ENCODE measurements at regions not wholly inside any gene's neighbourhood (a gene's known extent, or its start where the extent isn't known, plus 50 kb on each side); places are given as distances from the start of the nearest gene placed in this dataset.

DNA sequence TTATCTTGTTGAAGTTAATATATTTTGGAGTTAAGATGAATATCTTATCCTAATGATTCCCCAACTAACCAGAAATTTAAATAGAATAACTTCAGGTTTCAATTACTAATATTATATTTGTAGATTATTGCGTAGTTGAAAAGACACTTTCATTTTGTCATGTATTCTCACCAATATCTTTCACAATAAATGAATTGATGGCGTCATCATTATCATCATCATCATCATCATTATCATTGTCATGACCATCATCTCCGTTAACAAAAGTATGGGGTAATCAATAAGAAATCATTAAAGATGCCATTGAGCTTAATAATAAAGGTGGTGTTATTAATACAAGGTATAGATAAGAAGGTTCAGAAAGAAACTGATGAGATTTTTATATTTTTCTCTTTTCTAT is 768.8 kb upstream of the SLC10A2 start:
- Histone ChIP-seq H3K9me2 (replicated peaks; ENCODE audit: insufficient read depth) (no peaks in the 10 kb centered on the region), H3K4me2 (no peak overlapping the region), H3K27me3 (no peaks in the 10 kb centered on the region), H3K79me2 (no peaks in the 10 kb centered on the region), H3K9me3 (ENCODE audit: low read depth) (no peaks in the 10 kb centered on the region), H3K4me3 (no peak overlapping the region), H3K27ac (no peak overlapping the region), H4K20me1 (ENCODE audit: insufficient read depth, poor library complexity, severe bottlenecking) (no peaks in the 10 kb centered on the region), H3K4me1 (ENCODE audit: insufficient read depth) (no peaks in the 10 kb centered on the region), H3K36me3 (replicated peaks; ENCODE audit: insufficient read depth, low read depth) (no peaks in the 10 kb centered on the region), H2AFZ (no peak overlapping the region)
- no peak for TF ChIP-seq EZH2 (IDR thresholded peaks at IDR 0.05; ENCODE audit: borderline replicate concordance)
- TF ChIP-seq EZH2phosphoT487 (IDR thresholded peaks at IDR 0.05; ENCODE audit: low read depth, severe bottlenecking, unreplicated experiment), result no peak
- TF ChIP-seq, protein P1, sequence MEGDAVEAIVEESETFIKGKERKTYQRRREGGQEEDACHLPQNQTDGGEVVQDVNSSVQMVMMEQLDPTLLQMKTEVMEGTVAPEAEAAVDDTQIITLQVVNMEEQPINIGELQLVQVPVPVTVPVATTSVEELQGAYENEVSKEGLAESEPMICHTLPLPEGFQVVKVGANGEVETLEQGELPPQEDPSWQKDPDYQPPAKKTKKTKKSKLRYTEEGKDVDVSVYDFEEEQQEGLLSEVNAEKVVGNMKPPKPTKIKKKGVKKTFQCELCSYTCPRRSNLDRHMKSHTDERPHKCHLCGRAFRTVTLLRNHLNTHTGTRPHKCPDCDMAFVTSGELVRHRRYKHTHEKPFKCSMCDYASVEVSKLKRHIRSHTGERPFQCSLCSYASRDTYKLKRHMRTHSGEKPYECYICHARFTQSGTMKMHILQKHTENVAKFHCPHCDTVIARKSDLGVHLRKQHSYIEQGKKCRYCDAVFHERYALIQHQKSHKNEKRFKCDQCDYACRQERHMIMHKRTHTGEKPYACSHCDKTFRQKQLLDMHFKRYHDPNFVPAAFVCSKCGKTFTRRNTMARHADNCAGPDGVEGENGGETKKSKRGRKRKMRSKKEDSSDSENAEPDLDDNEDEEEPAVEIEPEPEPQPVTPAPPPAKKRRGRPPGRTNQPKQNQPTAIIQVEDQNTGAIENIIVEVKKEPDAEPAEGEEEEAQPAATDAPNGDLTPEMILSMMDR (IDR thresholded peaks at IDR 0.05; ENCODE audit: poor library complexity), result no peak
- DNase-seq (ENCODE audit: low spot score), result no peak
- 96% methylated on average over 3 of the region's 3 CpGs for WGBS (ENCODE audit: low lambda C conversion rate, missing lambda C conversion rate)

DNA sequence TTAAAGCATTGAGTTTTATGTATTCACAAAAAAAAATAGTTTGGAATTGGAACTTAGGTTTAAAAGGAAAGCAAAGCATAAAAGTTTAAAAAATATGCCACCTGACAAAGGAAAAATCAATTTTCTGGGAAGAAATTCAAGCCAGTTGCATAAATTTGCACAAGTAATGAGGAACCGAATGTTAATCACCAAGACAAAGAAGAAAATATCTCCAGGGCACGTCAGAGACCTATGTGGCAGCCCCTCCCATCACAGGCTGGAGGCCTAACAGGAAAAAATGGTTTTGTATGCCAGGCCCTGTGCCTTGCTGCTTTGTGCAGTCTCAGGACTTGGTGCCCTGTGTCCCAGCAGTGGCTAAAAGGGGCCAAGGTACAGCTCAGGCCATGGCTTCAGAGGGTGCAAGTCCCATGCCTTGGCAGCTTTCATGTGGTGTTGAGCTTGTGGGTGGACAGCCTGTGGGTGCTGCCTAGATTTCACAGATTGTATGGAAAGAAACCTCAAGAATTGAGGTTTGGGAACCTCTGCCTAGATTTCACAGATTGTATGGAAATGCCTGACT is 767.2 kb upstream of the SLC10A2 start:
- Histone ChIP-seq H2AFZ (no peak overlapping the region), H3K4me1 (ENCODE audit: insufficient read depth) (no peaks in the 10 kb centered on the region), H3K27me3 (no peaks in the 10 kb centered on the region), H3K9me2 (replicated peaks; ENCODE audit: insufficient read depth) (no peaks in the 10 kb centered on the region), H3K4me3 (no peak overlapping the region), H3K27ac (no peak overlapping the region), H3K9me3 (ENCODE audit: low read depth) (no peaks in the 10 kb centered on the region), H3K4me2 (no peak overlapping the region), H3K79me2 (no peaks in the 10 kb centered on the region), H3K36me3 (replicated peaks; ENCODE audit: insufficient read depth, low read depth) (no peaks in the 10 kb centered on the region), H4K20me1 (ENCODE audit: insufficient read depth, poor library complexity, severe bottlenecking) (no peaks in the 10 kb centered on the region)
- no peak for DNase-seq (ENCODE audit: low spot score)
- TF ChIP-seq EZH2phosphoT487 (IDR thresholded peaks at IDR 0.05; ENCODE audit: low read depth, severe bottlenecking, unreplicated experiment), result no peak
- TF ChIP-seq, protein P1 (IDR thresholded peaks at IDR 0.05; ENCODE audit: poor library complexity), result no peak
- TF ChIP-seq EZH2 (IDR thresholded peaks at IDR 0.05; ENCODE audit: borderline replicate concordance), result no peak
- WGBS (ENCODE audit: low lambda C conversion rate, missing lambda C conversion rate), result 60% methylated on average over 2 of the region's 2 CpGs

DNA sequence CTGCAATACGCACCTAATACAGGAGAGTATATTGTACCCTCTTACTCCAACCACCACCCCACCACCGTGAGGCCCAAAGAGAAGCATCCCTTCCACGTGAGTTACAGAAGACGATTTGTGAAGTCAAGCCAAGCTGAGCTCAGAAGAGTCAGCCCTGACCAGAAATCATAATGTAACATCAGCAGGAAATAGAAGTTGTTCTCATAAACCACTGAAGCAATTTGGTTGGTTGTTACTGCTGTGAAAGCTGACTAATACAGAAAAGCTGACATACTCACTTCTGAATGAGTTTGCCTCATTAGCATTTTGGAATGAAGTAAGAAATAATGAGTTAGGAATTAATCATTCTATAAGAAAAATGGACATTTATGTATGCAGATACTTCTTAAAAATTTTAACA is 749.4 kb upstream of the SLC10A2 start:
- Histone ChIP-seq H3K79me2 (no peaks in the 10 kb centered on the region), H3K9me3 (ENCODE audit: low read depth) (no peaks in the 10 kb centered on the region), H3K9me2 (replicated peaks; ENCODE audit: insufficient read depth) (no peaks in the 10 kb centered on the region), H3K27me3 (no peaks in the 10 kb centered on the region), H4K20me1 (ENCODE audit: insufficient read depth, poor library complexity, severe bottlenecking) (no peaks in the 10 kb centered on the region), H3K4me3 (no peak overlapping the region), H3K4me1 (ENCODE audit: insufficient read depth) (no peaks in the 10 kb centered on the region), H3K27ac (no peak overlapping the region), H3K4me2 (no peak overlapping the region), H3K36me3 (replicated peaks; ENCODE audit: insufficient read depth, low read depth) (no peaks in the 10 kb centered on the region), H2AFZ (no peak overlapping the region)
- TF ChIP-seq EZH2 (IDR thresholded peaks at IDR 0.05; ENCODE audit: borderline replicate concordance), result no peak
- TF ChIP-seq, protein P1 (IDR thresholded peaks at IDR 0.05; ENCODE audit: poor library complexity), result no peak
- TF ChIP-seq EZH2phosphoT487 (IDR thresholded peaks at IDR 0.05; ENCODE audit: low read depth, severe bottlenecking, unreplicated experiment), result no peak
- no peak for DNase-seq (ENCODE audit: low spot score)
- WGBS (ENCODE audit: low lambda C conversion rate, missing lambda C conversion rate), result 89% methylated on average over 4 of the region's 4 CpGs

DNA sequence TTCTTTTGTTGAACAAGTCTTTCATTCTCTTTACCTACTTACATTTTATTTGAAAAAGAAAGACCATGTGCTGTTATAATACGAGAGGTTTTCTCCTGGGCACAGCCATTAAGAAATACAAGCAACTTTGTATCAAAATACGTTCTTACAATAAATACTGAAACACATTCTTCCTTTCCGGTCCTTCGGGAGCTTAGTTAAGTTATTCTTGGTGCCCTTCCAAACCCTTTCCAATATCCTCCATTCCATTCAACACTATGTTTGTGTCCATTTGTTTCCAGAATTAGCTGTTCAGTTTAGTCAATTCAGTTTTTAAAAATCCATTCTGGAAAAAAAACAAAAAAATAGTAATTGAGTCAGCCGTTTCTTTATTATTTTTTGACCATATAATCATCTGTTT is 746.8 kb upstream of the SLC10A2 start:
- H3K36me3 ChIP-seq (replicated peaks; ENCODE audit: insufficient read depth, low read depth), result no peaks in the 10 kb centered on the region
- no peak overlapping the region for H3K4me3 ChIP-seq
- no peak for DNase-seq (ENCODE audit: low spot score)
- no peak overlapping the region for H2AFZ ChIP-seq
- H3K9me2 ChIP-seq (replicated peaks; ENCODE audit: insufficient read depth), result no peaks in the 10 kb centered on the region
- TF ChIP-seq, protein P1 (IDR thresholded peaks at IDR 0.05; ENCODE audit: poor library complexity), result no peak
- no peak for TF ChIP-seq EZH2phosphoT487 (IDR thresholded peaks at IDR 0.05; ENCODE audit: low read depth, severe bottlenecking, unreplicated experiment)
- no peak for TF ChIP-seq EZH2 (IDR thresholded peaks at IDR 0.05; ENCODE audit: borderline replicate concordance)
- no peaks in the 10 kb centered on the region for H3K27me3 ChIP-seq
- no peaks in the 10 kb centered on the region for H3K79me2 ChIP-seq
- H3K4me2 ChIP-seq, result no peak overlapping the region
- no peak overlapping the region for H3K27ac ChIP-seq
- H3K9me3 ChIP-seq (ENCODE audit: low read depth), result no peaks in the 10 kb centered on the region
- WGBS (ENCODE audit: low lambda C conversion rate, missing lambda C conversion rate), result 71% methylated on average over 5 of the region's 5 CpGs
- no peaks in the 10 kb centered on the region for H4K20me1 ChIP-seq (ENCODE audit: insufficient read depth, poor library complexity, severe bottlenecking)
- H3K4me1 ChIP-seq (ENCODE audit: insufficient read depth), result no peaks in the 10 kb centered on the region

All from hepatocyte (in vitro differentiated cells).